B cell (primary cell): ENCODE measurements at regions not wholly inside any gene's neighbourhood (a gene's known extent, or its start where the extent isn't known, plus 50 kb on each side); places are given as distances from the start of the nearest gene placed in this dataset.

Experiments
- ATAC-seq: fragments of 200-7000 bp; cut with Tn5 transposase; one replicate; pipeline ENCODE4 v1.10.0; 2021; ENCODE audit warnings: low read depth, mild to moderate bottlenecking, moderate number of reproducible peaks, moderate library complexity
- CTCF ChIA-PET: fragments of 350-600 bp; sonication (Branson Sonifier 250); formaldehyde crosslinking; loops from one replicate; lab custom pipeline; 2021; ENCODE audit warnings: antibody characterized with exemption, inconsistent platforms; lab: Charles Lee
- POLR2A ChIA-PET: fragments of 350-600 bp; sonication (Branson Sonifier 250); formaldehyde crosslinking; loops from one replicate; lab custom pipeline; 2021; ENCODE audit warnings: antibody characterized with exemption; lab: Charles Lee
- DNase-seq: peaks from one replicate; pipeline ENCODE4 v3.0.0; 2013
- H2AFZ ChIP-seq: 2 replicates; pipeline ENCODE4 v1.6.1; 2012; ENCODE audit warnings: mild to moderate bottlenecking, low read depth, low read length; ENCODE audit not compliant: insufficient read depth, poor library complexity, severe bottlenecking
- H3K27ac ChIP-seq, 2 donors: 1 replicate in 1 of 2; 2 replicates in 1 of 2; pipeline ENCODE4 v1.5.1; 2012 to 2013; ENCODE audit warnings: low read length in 2 of 2, mild to moderate bottlenecking in 2 of 2, moderate library complexity in 1 of 2
- H3K27me3 ChIP-seq, 4 experiments: fragments of 200-600 bp in 1 of 4; sonication (generic) in 1 of 4; replicated peaks in 1 of 4; 1 replicate in 2 of 4; 2 replicates in 2 of 4; pipeline versions ENCODE4 v1.6.1 to v1.7.0; 2013 to 2016; ENCODE audit warnings: low read length in 3 of 4, mild to moderate bottlenecking in 2 of 4, mixed read lengths in 1 of 4, moderate library complexity in 1 of 4; ENCODE audit not compliant: insufficient read depth in 4 of 4, control insufficient read depth in 3 of 4; ENCODE audit errors: control extremely low read depth in 1 of 4
- H3K36me3 ChIP-seq, 2 experiments: replicated peaks in 1 of 2; 1 replicate in 1 of 2; 2 replicates in 1 of 2; pipeline versions ENCODE4 v1.6.1 to v1.7.1; 2013; ENCODE audit warnings: low read length in 1 of 2; ENCODE audit not compliant: insufficient read depth in 2 of 2, control insufficient read depth in 1 of 2; ENCODE audit errors: control extremely low read depth in 1 of 2, extremely low read depth in 1 of 2
- H3K4me1 ChIP-seq, 2 donors: fragments of 200-600 bp in 1 of 2; sonication (generic) in 1 of 2; 1 replicate in 1 of 2; 2 replicates in 1 of 2; pipeline versions ENCODE4 v1.5.1 to v1.6.1; 2013 to 2017; ENCODE audit warnings: low read length in 2 of 2; ENCODE audit not compliant: control insufficient read depth in 2 of 2, insufficient read depth in 2 of 2
- H3K4me2 ChIP-seq: replicated peaks from 2 replicates; pipeline ENCODE3; 2012; ENCODE audit warnings: mild to moderate bottlenecking, low read depth, low read length; ENCODE audit not compliant: poor library complexity, severe bottlenecking
- H3K4me3 ChIP-seq, 5 experiments: fragments of 200-600 bp in 1 of 5; sonication (generic) in 1 of 5; 1 replicate in 3 of 5; 2 replicates in 2 of 5; pipeline versions ENCODE4 v1.5.1 to v1.7.0; 2011 to 2016; ENCODE audit warnings: low read length in 4 of 5, mild to moderate bottlenecking in 4 of 5, low read depth in 2 of 5, control low read depth in 1 of 5, moderate library complexity in 1 of 5; ENCODE audit not compliant: insufficient read depth in 1 of 5; ENCODE audit errors: control extremely low read depth in 1 of 5, extremely low read depth in 1 of 5
- H3K79me2 ChIP-seq: fragments of 200-600 bp; sonication (generic); one replicate; pipeline ENCODE4 v1.6.0; 2016; ENCODE audit warnings: low read length; ENCODE audit not compliant: control insufficient read depth, insufficient read depth
- H3K9ac ChIP-seq: fragments of 200-600 bp; sonication (generic); 2 replicates; pipeline ENCODE4 v1.6.1; 2017; ENCODE audit warnings: mild to moderate bottlenecking, low read length, moderate library complexity
- H3K9me3 ChIP-seq, 3 donors: one replicate each; pipeline versions ENCODE4 v1.6.1 to v1.7.1; 2013; ENCODE audit warnings: low read length in 2 of 3; ENCODE audit not compliant: control insufficient read depth in 2 of 3, insufficient read depth in 1 of 3; ENCODE audit errors: control extremely low read depth in 1 of 3
- H4K20me1 ChIP-seq: 2 replicates; pipeline ENCODE4 v1.6.0; 2012; ENCODE audit warnings: mild to moderate bottlenecking, low read length; ENCODE audit not compliant: insufficient read depth, control insufficient read depth, poor library complexity, severe bottlenecking
- H3K27ac Mint-ChIP-seq: one replicate; pipeline ENCODE4 v1.8.0; 2021; ENCODE audit warnings: mixed read lengths
- H3K27me3 Mint-ChIP-seq: one replicate; pipeline ENCODE4 v1.8.0; 2021; ENCODE audit warnings: mixed read lengths
- H3K4me1 Mint-ChIP-seq: one replicate; pipeline ENCODE4 v1.8.0; 2021; ENCODE audit warnings: mixed read lengths
- H3K4me3 Mint-ChIP-seq: one replicate; pipeline ENCODE4 v1.8.0; 2021; ENCODE audit warnings: mixed read lengths
- H3K9me3 Mint-ChIP-seq: one replicate; pipeline ENCODE4 v1.8.0; 2022; ENCODE audit warnings: mixed read lengths; ENCODE audit not compliant: insufficient read depth
- EZH2 ChIP-seq: IDR thresholded peaks from 2 replicates; pipeline ENCODE4 v1.6.1; 2012; ENCODE audit warnings: borderline replicate concordance, low read depth, mild to moderate bottlenecking, moderate library complexity, low read length; ENCODE audit not compliant: insufficient read depth, poor library complexity, severe bottlenecking
- WGBS: methylation state at CpG from one replicate; pipeline ENCODE4 v1.1.5; 2013; ENCODE audit warnings: missing lambda C conversion rate; ENCODE audit not compliant: insufficient coverage; 5-methylcytosine and 5-hydroxymethylcytosine counted together
- intact Hi-C: fragments of 100-400 bp; cut with micrococcal nuclease; formaldehyde crosslinking; loops from one replicate; pipeline ENCODE4 v1.10.0; 2022
- TF ChIP-seq, protein P1 (sequence below): fragments of 200-600 bp; IDR thresholded peaks from one replicate; pipeline ENCODE4 v1.8.0; 2022; ENCODE audit warnings: antibody characterized with exemption, mild to moderate bottlenecking

DNA sequence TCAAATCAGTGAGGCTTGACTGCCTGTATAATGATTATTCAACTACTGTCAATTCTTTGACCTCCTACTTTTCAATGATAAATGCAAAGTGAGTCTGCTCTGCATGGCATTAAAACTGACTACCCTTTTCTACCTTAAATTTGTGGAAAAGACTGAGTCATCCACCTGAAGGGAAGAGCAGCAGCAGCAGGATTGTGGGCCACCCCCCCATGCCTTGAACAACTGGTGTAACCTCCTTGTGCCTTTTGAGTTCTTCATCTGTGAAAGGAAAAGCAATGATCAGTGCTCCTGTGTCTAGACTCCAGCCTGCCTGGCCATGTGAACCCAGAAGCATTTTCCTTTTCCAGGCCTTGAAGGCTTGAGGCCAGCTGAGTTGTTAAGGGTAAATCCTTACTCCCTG, 102.9 kb downstream of the OSR1 start:
- intact Hi-C loops, result no loop called here
- Histone ChIP-seq H3K27me3 (no peaks in the 10 kb centered on the region), H2AFZ (no peak overlapping the region), H3K36me3 (no peaks in the 10 kb centered on the region), H3K4me3 (no peak overlapping the region), H4K20me1 (no peaks in the 10 kb centered on the region), H3K9me3 (no peaks in the 10 kb centered on the region), H3K4me2 (no peak overlapping the region), H3K4me1 (no peaks in the 10 kb centered on the region), H3K9ac (no peak overlapping the region), H3K27ac (no peak overlapping the region), H3K79me2 (no peaks in the 10 kb centered on the region)
- CTCF ChIA-PET, result no interaction called here
- ATAC-seq, result no peak
- Mint-ChIP-seq H3K9me3 (peaks cover 4% of the 10 kb centered on the region), H3K4me1 (no peaks in the 10 kb centered on the region), H3K27me3 (no peaks in the 10 kb centered on the region), H3K4me3 (no peak overlapping the region), H3K27ac (no peak overlapping the region)
- POLR2A ChIA-PET, result no interaction called here
- TF ChIP-seq EZH2, result no peak
- TF ChIP-seq, protein P1, sequence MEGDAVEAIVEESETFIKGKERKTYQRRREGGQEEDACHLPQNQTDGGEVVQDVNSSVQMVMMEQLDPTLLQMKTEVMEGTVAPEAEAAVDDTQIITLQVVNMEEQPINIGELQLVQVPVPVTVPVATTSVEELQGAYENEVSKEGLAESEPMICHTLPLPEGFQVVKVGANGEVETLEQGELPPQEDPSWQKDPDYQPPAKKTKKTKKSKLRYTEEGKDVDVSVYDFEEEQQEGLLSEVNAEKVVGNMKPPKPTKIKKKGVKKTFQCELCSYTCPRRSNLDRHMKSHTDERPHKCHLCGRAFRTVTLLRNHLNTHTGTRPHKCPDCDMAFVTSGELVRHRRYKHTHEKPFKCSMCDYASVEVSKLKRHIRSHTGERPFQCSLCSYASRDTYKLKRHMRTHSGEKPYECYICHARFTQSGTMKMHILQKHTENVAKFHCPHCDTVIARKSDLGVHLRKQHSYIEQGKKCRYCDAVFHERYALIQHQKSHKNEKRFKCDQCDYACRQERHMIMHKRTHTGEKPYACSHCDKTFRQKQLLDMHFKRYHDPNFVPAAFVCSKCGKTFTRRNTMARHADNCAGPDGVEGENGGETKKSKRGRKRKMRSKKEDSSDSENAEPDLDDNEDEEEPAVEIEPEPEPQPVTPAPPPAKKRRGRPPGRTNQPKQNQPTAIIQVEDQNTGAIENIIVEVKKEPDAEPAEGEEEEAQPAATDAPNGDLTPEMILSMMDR, result no peak
- DNase-seq, result no peak

DNA sequence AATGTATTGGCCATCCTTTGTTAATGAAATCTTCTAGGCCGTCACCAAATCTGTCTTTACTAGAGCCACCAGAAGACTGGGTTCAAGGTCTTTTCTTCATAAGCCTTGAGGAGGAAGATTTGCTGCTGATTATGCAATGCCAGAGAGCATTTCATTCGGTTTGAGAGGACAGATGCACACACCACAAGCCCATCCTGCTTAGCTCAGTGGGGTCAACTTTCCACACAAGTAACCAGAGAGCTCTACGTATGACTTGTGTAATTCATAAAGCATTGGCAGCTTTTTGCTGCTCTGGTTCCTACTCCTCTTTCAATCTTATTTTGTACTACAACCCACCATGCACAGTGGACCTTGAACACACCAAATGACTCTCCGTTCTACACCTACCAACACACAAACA, 106.9 kb downstream of the OSR1 start:
- ChIA-PET POLR2A (no interaction called here), CTCF (no interaction called here)
- no peak overlapping the region for H3K9ac ChIP-seq
- no peaks in the 10 kb centered on the region for H3K27me3 ChIP-seq
- Mint-ChIP-seq H3K27ac (no peak overlapping the region), H3K27me3 (no peaks in the 10 kb centered on the region), H3K4me3 (no peak overlapping the region), H3K4me1 (no peaks in the 10 kb centered on the region), H3K9me3 (no peaks in the 10 kb centered on the region)
- H3K27ac ChIP-seq, result no peak overlapping the region
- H3K4me3 ChIP-seq, result no peak overlapping the region
- no peak for ATAC-seq
- H2AFZ ChIP-seq, result no peak overlapping the region
- H3K9me3 ChIP-seq, result no peaks in the 10 kb centered on the region
- H3K4me2 ChIP-seq, result no peak overlapping the region
- 86% methylated on average over 2 of the region's 4 CpGs for WGBS
- H3K79me2 ChIP-seq, result no peaks in the 10 kb centered on the region
- no peaks in the 10 kb centered on the region for H3K4me1 ChIP-seq
- TF ChIP-seq EZH2, result no peak
- TF ChIP-seq, protein P1, result no peak
- no peaks in the 10 kb centered on the region for H4K20me1 ChIP-seq
- intact Hi-C loops, result no loop called here
- H3K36me3 ChIP-seq, result no peaks in the 10 kb centered on the region
- no peak for DNase-seq
